SK-N-SH (cell line): ENCODE measurements at regions not wholly inside any gene's neighbourhood (a gene's known extent, or its start where the extent isn't known, plus 50 kb on each side); places are given as distances from the start of the nearest gene placed in this dataset.

Experiments used
- CTCF ChIA-PET: fragments of 300-600, 350-600 bp; formaldehyde crosslinking; extraction: SDS; loops from one replicate; lab custom pipeline; 2021; lab: Yijun Ruan, JAX
- POLR2A ChIA-PET: fragments of 350-600 bp; sonication (Branson Sonifier 250); formaldehyde crosslinking; extraction: SDS; loops from one replicate; lab custom pipeline; 2020; ENCODE audit warnings: antibody characterized with exemption, inconsistent platforms; lab: Yijun Ruan, JAX
- DNase-seq: peaks from one replicate; pipeline ENCODE4 v3.0.0; 2012
- H2AFZ ChIP-seq: fragments of 200-600 bp; sonication (generic); 2 replicates; pipeline ENCODE4 v1.8.1; 2016; ENCODE audit warnings: antibody characterized with exemption, mild to moderate bottlenecking, low read depth
- H3F3A ChIP-seq: fragments of 200-600 bp; sonication (generic); replicated peaks from 2 replicates; pipeline ENCODE3; 2016; ENCODE audit warnings: antibody characterized with exemption, mild to moderate bottlenecking; ENCODE audit not compliant: insufficient read depth
- H3K27ac ChIP-seq, 2 experiments: fragments of 200-500 bp in 1 of 2; fragments of 200-600 bp in 1 of 2; sonication (Bioruptor generic) in 1 of 2; sonication (generic), shearing (Covaris generic) in 1 of 2; 2 replicates each; pipeline versions ENCODE4 v1.5.1 to v1.6.1; 2014 to 2016; ENCODE audit warnings: low read depth in 2 of 2, inconsistent platforms in 1 of 2, low read length in 1 of 2, mild to moderate bottlenecking in 1 of 2, mixed read lengths in 1 of 2
- H3K27me3 ChIP-seq: fragments of 200-600 bp; sonication (generic), shearing (Covaris generic); 2 replicates; pipeline ENCODE4 v1.6.1; 2016; ENCODE audit warnings: mixed run types; ENCODE audit not compliant: insufficient read depth
- H3K36me3 ChIP-seq, 2 experiments: fragments of 200-500 bp in 1 of 2; fragments of 200-600 bp in 1 of 2; sonication (Bioruptor generic) in 1 of 2; sonication (generic) in 1 of 2; replicated peaks in 1 of 2; 2 replicates each; pipeline versions ENCODE3 to v1.5.1; 2014 to 2016; ENCODE audit warnings: low read length in 1 of 2, mild to moderate bottlenecking in 1 of 2; ENCODE audit not compliant: insufficient read depth in 2 of 2, control insufficient read depth in 1 of 2
- H3K4me1 ChIP-seq, 2 experiments: fragments of 200-500 bp in 1 of 2; fragments of 200-600 bp in 1 of 2; sonication (Bioruptor generic) in 1 of 2; sonication (generic), shearing (Covaris generic) in 1 of 2; 2 replicates each; pipeline versions ENCODE4 v1.5.1 to v1.6.1; 2014 to 2016; ENCODE audit warnings: low read depth in 1 of 2, low read length in 1 of 2, mixed run types in 1 of 2; ENCODE audit not compliant: insufficient read depth in 2 of 2, control insufficient read depth in 1 of 2
- H3K4me2 ChIP-seq: fragments of 200-600 bp; sonication (generic), shearing (Covaris generic); 2 replicates; pipeline ENCODE4 v1.6.1; 2017; ENCODE audit warnings: mixed run types
- H3K4me3 ChIP-seq, 2 experiments: fragments of 200-500 bp in 1 of 2; fragments of 200-600 bp in 1 of 2; sonication (Bioruptor generic) in 1 of 2; sonication (generic), shearing (Covaris generic) in 1 of 2; 2 replicates each; pipeline versions ENCODE4 v1.5.1 to v1.8.1; 2014 to 2016; ENCODE audit warnings: low read depth in 2 of 2, inconsistent platforms in 1 of 2, low read length in 1 of 2, mild to moderate bottlenecking in 1 of 2, mixed read lengths in 1 of 2, moderate library complexity in 1 of 2
- H3K79me2 ChIP-seq: fragments of 200-600 bp; sonication (generic); 2 replicates; pipeline ENCODE4 v1.8.1; 2017; ENCODE audit warnings: mild to moderate bottlenecking; ENCODE audit not compliant: insufficient read depth
- H3K9ac ChIP-seq: fragments of 200-600 bp; sonication (generic); 2 replicates; pipeline ENCODE4 v1.6.1; 2017; ENCODE audit warnings: mixed run types
- H3K9me2 ChIP-seq: fragments of 200-600 bp; sonication (generic); 2 replicates; pipeline ENCODE4 v1.6.1; 2017; ENCODE audit warnings: mixed run types
- H3K9me3 ChIP-seq: fragments of 200-600 bp; sonication (generic); 2 replicates; pipeline ENCODE4 v1.6.1; 2017; ENCODE audit warnings: mixed run types, mild to moderate bottlenecking, moderate library complexity
- H4K20me1 ChIP-seq: fragments of 200-600 bp; sonication (generic); 2 replicates; pipeline ENCODE4 v1.6.1; 2017; ENCODE audit warnings: mild to moderate bottlenecking, mixed run types; ENCODE audit not compliant: insufficient read depth
- IRF3 ChIP-seq: fragments of 150-350 bp; IDR thresholded peaks from 2 replicates; pipeline ENCODE4 v1.6.1; 2016; ENCODE audit warnings: mild to moderate bottlenecking, low read depth, low read length
- PBX3 ChIP-seq: IDR thresholded peaks from 2 replicates; pipeline ENCODE4; 2012
- RCOR1 ChIP-seq: fragments of 150-350 bp; IDR thresholded peaks from 2 replicates; pipeline ENCODE4 v1.6.1; 2017; ENCODE audit warnings: antibody characterized with exemption, low read length
- TCF12 ChIP-seq: IDR thresholded peaks from 2 replicates; pipeline ENCODE4 v1.4.0; 2012
- TEAD4 ChIP-seq: IDR thresholded peaks from 2 replicates; pipeline ENCODE4 v1.4.0; 2012; ENCODE audit warnings: mild to moderate bottlenecking, borderline replicate concordance; ENCODE audit not compliant: insufficient read depth
- USF1 ChIP-seq: IDR thresholded peaks from 2 replicates; pipeline ENCODE4 v1.4.0; 2012; ENCODE audit warnings: low read depth, borderline replicate concordance
- USF2 ChIP-seq: fragments of 150-350 bp; IDR thresholded peaks from 2 replicates; pipeline ENCODE4 v1.6.1; 2017; ENCODE audit warnings: antibody characterized with exemption, low read length, low read depth, borderline replicate concordance
- WGBS: methylation state at CpG from one replicate; pipeline ENCODE4 v1.1.6; 2017; ENCODE audit warnings: low lambda C conversion rate; 5-methylcytosine and 5-hydroxymethylcytosine counted together

- Histone ChIP-seq H3K36me3 (no peaks in the 10 kb centered on the region), H2AFZ (no peak overlapping the region), H3F3A (peaks cover 18% of the 10 kb centered on the region), H3K27ac (no peak overlapping the region), H3K9ac (no peak overlapping the region), H3K4me3 (no peak overlapping the region), H4K20me1 (no peaks in the 10 kb centered on the region), H3K27me3 (no peaks in the 10 kb centered on the region), H3K79me2 (no peaks in the 10 kb centered on the region), H3K4me1 (peaks cover 0 to 29% of the 10 kb centered on the region in 2 experiments; a peak in 3 of 4 replicates), H3K4me2 (no peak overlapping the region), H3K9me2 (no peaks in the 10 kb centered on the region)
- 95% methylated on average over 7 of the region's 7 CpGs for WGBS
- DNase-seq, result no peak
- ChIA-PET POLR2A (no interaction called here), CTCF (no interaction called here)
- no peak for TF ChIP-seq TEAD4
- no peak for TF ChIP-seq IRF3
- TF ChIP-seq PBX3, result no peak
- TF ChIP-seq, all 33 proteins: peak for 0
- H3K9me3 ChIP-seq, result no peaks in the 10 kb centered on the region
Observed at GRCh38 chr10:4127518-4128315, 342.7 kb upstream of the KLF6 start.

GRCh38 chr10:4125776-4126175, 340.8 kb upstream of the KLF6 start:
- Histone ChIP-seq H3K9ac (no peak overlapping the region), H3K27me3 (no peaks in the 10 kb centered on the region), H3K36me3 (no peaks in the 10 kb centered on the region), H3K9me3 (no peaks in the 10 kb centered on the region), H3K4me2 (no peak overlapping the region), H3K4me3 (no peak overlapping the region), H3F3A (peaks cover 1% of the 10 kb centered on the region), H3K9me2 (no peaks in the 10 kb centered on the region)
- 40% methylated on average over 1 of the region's 1 CpG for WGBS
- POLR2A ChIA-PET, result no interaction called here
- CTCF ChIA-PET, result no interaction called here
- TF ChIP-seq RCOR1, result no peak
- TF ChIP-seq TCF12, result peak; percentile 16; the same call in 1 of the 2 replicates
- TF ChIP-seq, all 33 proteins: peak for 1
- no peak for DNase-seq
- H3K27ac ChIP-seq, result peak overlapping the region in 1 of 2 experiments; percentile 16; a peak in 1 of 4 replicates
- H3K4me1 ChIP-seq, result peaks cover 0 to 12% of the 10 kb centered on the region in 2 experiments; a peak in 1 of 4 replicates
- H4K20me1 ChIP-seq, result no peaks in the 10 kb centered on the region
- no peak overlapping the region for H2AFZ ChIP-seq
- no peaks in the 10 kb centered on the region for H3K79me2 ChIP-seq

- no peak overlapping the region for H3K9ac ChIP-seq
- DNase-seq, result no peak
- no peak overlapping the region for H2AFZ ChIP-seq
- H3F3A ChIP-seq, result no peaks in the 10 kb centered on the region
- TF ChIP-seq USF1 (no peak), USF2 (no peak)
- H3K4me2 ChIP-seq, result no peak overlapping the region
- H3K9me3 ChIP-seq, result no peaks in the 10 kb centered on the region
- H3K4me1 ChIP-seq, result no peaks in the 10 kb centered on the region; a peak in 1 of 4 replicates
- no peaks in the 10 kb centered on the region for H3K9me2 ChIP-seq
- H3K36me3 ChIP-seq, result no peaks in the 10 kb centered on the region
- no peaks in the 10 kb centered on the region for H3K27me3 ChIP-seq
- WGBS, result 81% methylated on average over 14 of the region's 14 CpGs
- no peaks in the 10 kb centered on the region for H4K20me1 ChIP-seq
- H3K79me2 ChIP-seq, result no peaks in the 10 kb centered on the region
- no peak overlapping the region for H3K27ac ChIP-seq
- POLR2A ChIA-PET, result no interaction called here
- CTCF ChIA-PET, result no interaction called here
- no peak overlapping the region for H3K4me3 ChIP-seq
Observed at GRCh38 chr10:4121502-4122380, 336.7 kb upstream of the KLF6 start.
